Activated CD8-positive, alpha-beta T cell treated with anti-CD3 and anti-CD28 coated beads for 36 hours (primary cell): ENCODE measurements at regions not wholly inside any gene's neighbourhood (a gene's known extent, or its start where the extent isn't known, plus 50 kb on each side); places are given as distances from the start of the nearest gene placed in this dataset.

ENCODE experiments used
- ATAC-seq: fragments of 200-7000 bp; cut with Tn5 transposase; one replicate; pipeline ENCODE4 v1.10.0; 2021; ENCODE audit warnings: mild to moderate bottlenecking, moderate library complexity
- CTCF ChIA-PET: fragments of 350-600 bp; sonication (Branson Sonifier 250); formaldehyde crosslinking; loops from one replicate; lab custom pipeline; 2021; ENCODE audit warnings: antibody characterized with exemption; lab: Charles Lee
- POLR2A ChIA-PET: fragments of 350-600 bp; sonication (Branson Sonifier 250); formaldehyde crosslinking; loops from one replicate; lab custom pipeline; 2021; ENCODE audit warnings: antibody characterized with exemption; lab: Charles Lee
- DNase-seq: peaks from one replicate; pipeline ENCODE4 v3.0.0-alpha.2; 2020
- H3K27ac Mint-ChIP-seq: one replicate; pipeline ENCODE4 v1.8.0; 2021; ENCODE audit warnings: mild to moderate bottlenecking, mixed read lengths
- H3K27me3 Mint-ChIP-seq: one replicate; pipeline ENCODE4 v1.8.0; 2021; ENCODE audit warnings: mixed read lengths
- H3K36me3 Mint-ChIP-seq: one replicate; pipeline ENCODE4 v1.8.0; 2021; ENCODE audit warnings: low read depth, mixed read lengths
- H3K4me1 Mint-ChIP-seq: one replicate; pipeline ENCODE4 v1.8.0; 2021; ENCODE audit warnings: low read depth, mixed read lengths
- H3K4me3 Mint-ChIP-seq: one replicate; pipeline ENCODE4 v1.8.0; 2021; ENCODE audit warnings: mild to moderate bottlenecking, moderate library complexity, mixed read lengths
- H3K9me3 Mint-ChIP-seq: one replicate; pipeline ENCODE4 v1.8.0; 2021; ENCODE audit warnings: mixed read lengths
- CTCF ChIP-seq: fragments of 200-600 bp; IDR thresholded peaks from one replicate; pipeline ENCODE4 v1.8.0; 2022; ENCODE audit warnings: antibody characterized with exemption, mild to moderate bottlenecking
- intact Hi-C: fragments of 100-400 bp; cut with micrococcal nuclease; formaldehyde crosslinking; loops from one replicate; pipeline ENCODE4 v1.10.0; 2022

GRCh38 chr6:140956571-140957369, 1176.0 kb upstream of the GJE1 start:
- intact Hi-C loops, result no loop called here
- no peak for ATAC-seq
- TF ChIP-seq CTCF, result no peak
- Mint-ChIP-seq H3K9me3 (no peaks in the 10 kb centered on the region), H3K36me3 (no peaks in the 10 kb centered on the region), H3K27me3 (no peaks in the 10 kb centered on the region), H3K4me1 (no peaks in the 10 kb centered on the region), H3K4me3 (no peak overlapping the region), H3K27ac (no peak overlapping the region)
- CTCF ChIA-PET, result no interaction called here
- POLR2A ChIA-PET, result no interaction called here
- no peak for DNase-seq

- no peak for DNase-seq
- ChIA-PET POLR2A (no interaction called here), CTCF (no interaction called here)
- peaks cover 5% of the 10 kb centered on the region for H3K9me3 Mint-ChIP-seq
- TF ChIP-seq CTCF, result no peak
- no peaks in the 10 kb centered on the region for H3K4me1 Mint-ChIP-seq
- no peak overlapping the region for H3K4me3 Mint-ChIP-seq
- H3K27me3 Mint-ChIP-seq, result peaks cover 1% of the 10 kb centered on the region
- ATAC-seq, result no peak
- H3K36me3 Mint-ChIP-seq, result no peaks in the 10 kb centered on the region
- H3K27ac Mint-ChIP-seq, result no peak overlapping the region
- intact Hi-C loops, result no loop called here
Observed at GRCh38 chr6:140940251-140940925, 1192.3 kb upstream of the GJE1 start.

- H3K27me3 Mint-ChIP-seq, result peaks cover 5% of the 10 kb centered on the region
- DNase-seq, result no peak
- intact Hi-C loops, result no loop called here
- no peak for ATAC-seq
- no peak for TF ChIP-seq CTCF
- H3K4me3 Mint-ChIP-seq, result no peak overlapping the region
- CTCF ChIA-PET, result no interaction called here
- no peaks in the 10 kb centered on the region for H3K36me3 Mint-ChIP-seq
- POLR2A ChIA-PET, result no interaction called here
- H3K9me3 Mint-ChIP-seq, result no peaks in the 10 kb centered on the region
- H3K27ac Mint-ChIP-seq, result no peak overlapping the region
- no peaks in the 10 kb centered on the region for H3K4me1 Mint-ChIP-seq
Observed at GRCh38 chr6:140932909-140933308, 1199.8 kb upstream of the GJE1 start.

GRCh38 chr6:140931581-140931980, 1201.1 kb upstream of the GJE1 start:
- DNase-seq, result no peak
- no peak for TF ChIP-seq CTCF
- POLR2A ChIA-PET, result no interaction called here

GRCh38 chr6:140929121-140929520, 1203.6 kb upstream of the GJE1 start:
- POLR2A ChIA-PET, result no interaction called here
- intact Hi-C loops, result no loop called here
- Mint-ChIP-seq H3K4me3 (no peak overlapping the region), H3K27ac (no peak overlapping the region), H3K9me3 (no peaks in the 10 kb centered on the region), H3K27me3 (peaks cover 7% of the 10 kb centered on the region), H3K4me1 (no peaks in the 10 kb centered on the region), H3K36me3 (no peaks in the 10 kb centered on the region)
- CTCF ChIA-PET, result no interaction called here
- TF ChIP-seq CTCF, result no peak
- ATAC-seq (no peak), DNase-seq (no peak)

More at GRCh38 chr6:140931581-140931980, 1201.1 kb upstream of the GJE1 start:
- intact Hi-C loops, result no loop called here
- Mint-ChIP-seq H3K4me3 (no peak overlapping the region), H3K27ac (no peak overlapping the region), H3K4me1 (no peaks in the 10 kb centered on the region), H3K36me3 (no peaks in the 10 kb centered on the region), H3K27me3 (peaks cover 7% of the 10 kb centered on the region), H3K9me3 (no peaks in the 10 kb centered on the region)
- no peak for ATAC-seq
- CTCF ChIA-PET, result no interaction called here
